OCI-LY7 (cell line): ENCODE measurements at regions not wholly inside any gene's neighbourhood (a gene's known extent, or its start where the extent isn't known, plus 50 kb on each side); places are given as distances from the start of the nearest gene placed in this dataset.

Experiments used
- BruUV-seq: library from RNA; stranded (reverse); fragments of 400-500 nt; replicated peaks from 2 replicates; lab custom pipeline; 2021; lab: Mats Ljungman, UMichigan
- CTCF ChIA-PET: fragments of 300-600 bp; sonication (Branson Sonifier 250); formaldehyde crosslinking; loops from one replicate; lab custom pipeline; 2022; ENCODE audit warnings: antibody characterized with exemption; ENCODE audit not compliant: unreplicated experiment; lab: Charles Lee
- POLR2A ChIA-PET: fragments of 300-600 bp; sonication (Branson Sonifier 250); formaldehyde crosslinking; loops from one replicate; lab custom pipeline; 2022; ENCODE audit warnings: antibody characterized with exemption; lab: Charles Lee
- DNase-seq: peaks from one replicate; pipeline ENCODE4 v3.0.0-alpha.2; 2015; ENCODE audit warnings: low spot score
- H2AFZ ChIP-seq: fragments of 200-600 bp; sonication (generic), shearing (Covaris generic); 2 replicates; pipeline ENCODE4 v1.6.1; 2014; ENCODE audit warnings: mild to moderate bottlenecking, antibody characterized with exemption, low read length, moderate library complexity
- H3K27ac ChIP-seq: fragments of 200-600 bp; sonication (generic); 2 replicates; pipeline ENCODE4 v1.5.1; 2014; ENCODE audit warnings: mixed run types, low read depth, mild to moderate bottlenecking, moderate library complexity, low read length, inconsistent platforms; ENCODE audit not compliant: poor library complexity, severe bottlenecking
- H3K36me3 ChIP-seq: fragments of 200-600 bp; sonication (generic); 2 replicates; pipeline ENCODE4 v1.6.1; 2014; ENCODE audit warnings: mild to moderate bottlenecking, antibody characterized with exemption, low read length, moderate library complexity, mixed read lengths; ENCODE audit not compliant: insufficient read depth
- H3K4me1 ChIP-seq: fragments of 200-600 bp; sonication (generic); 2 replicates; pipeline ENCODE4 v1.5.1; 2014; ENCODE audit warnings: mild to moderate bottlenecking, low read length; ENCODE audit not compliant: insufficient read depth, poor library complexity, severe bottlenecking
- H3K4me2 ChIP-seq: fragments of 200-600 bp; sonication (generic); 2 replicates; pipeline ENCODE4 v1.6.1; 2014; ENCODE audit warnings: mild to moderate bottlenecking, low read length
- H3K4me3 ChIP-seq: fragments of 200-600 bp; sonication (generic); 2 replicates; pipeline ENCODE4 v1.5.1; 2014; ENCODE audit warnings: mild to moderate bottlenecking, low read depth, low read length; ENCODE audit not compliant: poor library complexity, severe bottlenecking
- H3K79me2 ChIP-seq: fragments of 200-600 bp; sonication (generic); 2 replicates; pipeline ENCODE4 v1.6.1; 2016; ENCODE audit warnings: low read depth, mild to moderate bottlenecking, low read length, moderate library complexity, mixed read lengths; ENCODE audit not compliant: insufficient read depth
- H3K9me2 ChIP-seq: fragments of 200-600 bp; sonication (generic); 2 replicates; pipeline ENCODE4 v1.6.1; 2016; ENCODE audit warnings: mild to moderate bottlenecking, low read length, mixed read lengths; ENCODE audit not compliant: insufficient read depth
- H3K9me3 ChIP-seq: fragments of 200-600 bp; sonication (generic); 2 replicates; pipeline ENCODE4 v1.6.1; 2014; ENCODE audit warnings: mild to moderate bottlenecking, mixed run types, low read length, mixed read lengths
- H4K20me1 ChIP-seq: fragments of 200-600 bp; sonication (generic); 2 replicates; pipeline ENCODE4 v1.6.1; 2014; ENCODE audit warnings: mild to moderate bottlenecking, antibody characterized with exemption, low read length, moderate library complexity, mixed read lengths; ENCODE audit not compliant: insufficient read depth
- EZH2phosphoT487 ChIP-seq: fragments of 200-600 bp; sonication (generic); IDR thresholded peaks from 2 replicates; pipeline ENCODE4 v1.6.1; 2018; ENCODE audit warnings: low read depth, borderline replicate concordance, mild to moderate bottlenecking, mixed run types, antibody characterized with exemption, low read length, moderate library complexity, mixed read lengths
- intact Hi-C: fragments of 100-400 bp; cut with micrococcal nuclease; formaldehyde crosslinking; loops from one replicate; pipeline ENCODE4 v1.10.0; 2022; ENCODE audit not compliant: unreplicated experiment
- TF ChIP-seq, protein P1 (sequence below): fragments of 200-600 bp; sonication (generic); conservative IDR thresholded peaks from 2 replicates; pipeline ENCODE4 v1.5.1; 2014; ENCODE audit warnings: mild to moderate bottlenecking, antibody characterized with exemption, low read length, moderate library complexity, mixed read lengths

DNA sequence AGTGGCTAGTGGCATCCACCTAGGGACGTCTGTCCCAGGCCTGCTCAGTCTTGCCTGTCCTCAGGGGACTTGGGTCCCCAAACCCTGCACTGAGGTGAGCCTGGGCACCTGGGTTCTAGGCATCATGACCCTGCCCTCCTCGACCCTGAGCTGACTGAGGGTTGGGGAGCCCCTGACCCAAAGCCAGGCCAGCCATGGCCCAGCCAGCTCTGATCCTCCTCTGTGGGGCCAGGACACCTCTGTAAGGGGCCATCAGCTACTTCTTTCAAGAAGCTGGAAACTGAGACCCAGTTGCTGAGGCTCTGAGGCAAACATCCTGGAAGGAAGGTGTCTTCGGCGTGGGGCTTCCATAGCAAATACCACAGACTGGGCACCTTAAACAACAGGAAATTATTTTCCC is 329.3 kb downstream of the QKI start:
- no peak overlapping the region for H3K4me2 ChIP-seq
- H3K27ac ChIP-seq: no peak overlapping the region
- no TSS peak for BruUV-seq
- no peaks in the 10 kb centered on the region for H3K79me2 ChIP-seq
- no peaks in the 10 kb centered on the region for H3K9me3 ChIP-seq
- DNase-seq: no peak
- ChIA-PET CTCF (no interaction called here), POLR2A (interaction anchor here (0.6 kb wide), 1 partner anchor 442 kb away, joined by 3 read pairs; no protein-coding TSS in a partner anchor)
- TF ChIP-seq, protein P1, sequence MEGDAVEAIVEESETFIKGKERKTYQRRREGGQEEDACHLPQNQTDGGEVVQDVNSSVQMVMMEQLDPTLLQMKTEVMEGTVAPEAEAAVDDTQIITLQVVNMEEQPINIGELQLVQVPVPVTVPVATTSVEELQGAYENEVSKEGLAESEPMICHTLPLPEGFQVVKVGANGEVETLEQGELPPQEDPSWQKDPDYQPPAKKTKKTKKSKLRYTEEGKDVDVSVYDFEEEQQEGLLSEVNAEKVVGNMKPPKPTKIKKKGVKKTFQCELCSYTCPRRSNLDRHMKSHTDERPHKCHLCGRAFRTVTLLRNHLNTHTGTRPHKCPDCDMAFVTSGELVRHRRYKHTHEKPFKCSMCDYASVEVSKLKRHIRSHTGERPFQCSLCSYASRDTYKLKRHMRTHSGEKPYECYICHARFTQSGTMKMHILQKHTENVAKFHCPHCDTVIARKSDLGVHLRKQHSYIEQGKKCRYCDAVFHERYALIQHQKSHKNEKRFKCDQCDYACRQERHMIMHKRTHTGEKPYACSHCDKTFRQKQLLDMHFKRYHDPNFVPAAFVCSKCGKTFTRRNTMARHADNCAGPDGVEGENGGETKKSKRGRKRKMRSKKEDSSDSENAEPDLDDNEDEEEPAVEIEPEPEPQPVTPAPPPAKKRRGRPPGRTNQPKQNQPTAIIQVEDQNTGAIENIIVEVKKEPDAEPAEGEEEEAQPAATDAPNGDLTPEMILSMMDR: no peak
- no peak for TF ChIP-seq EZH2phosphoT487
- H3K9me2 ChIP-seq: no peaks in the 10 kb centered on the region
- no peak overlapping the region for H3K4me3 ChIP-seq
- intact Hi-C loops: no loop called here
- H2AFZ ChIP-seq: no peak overlapping the region
- no peaks in the 10 kb centered on the region for H4K20me1 ChIP-seq
- no peaks in the 10 kb centered on the region for H3K36me3 ChIP-seq
- H3K4me1 ChIP-seq: peaks cover 6% of the 10 kb centered on the region

DNA sequence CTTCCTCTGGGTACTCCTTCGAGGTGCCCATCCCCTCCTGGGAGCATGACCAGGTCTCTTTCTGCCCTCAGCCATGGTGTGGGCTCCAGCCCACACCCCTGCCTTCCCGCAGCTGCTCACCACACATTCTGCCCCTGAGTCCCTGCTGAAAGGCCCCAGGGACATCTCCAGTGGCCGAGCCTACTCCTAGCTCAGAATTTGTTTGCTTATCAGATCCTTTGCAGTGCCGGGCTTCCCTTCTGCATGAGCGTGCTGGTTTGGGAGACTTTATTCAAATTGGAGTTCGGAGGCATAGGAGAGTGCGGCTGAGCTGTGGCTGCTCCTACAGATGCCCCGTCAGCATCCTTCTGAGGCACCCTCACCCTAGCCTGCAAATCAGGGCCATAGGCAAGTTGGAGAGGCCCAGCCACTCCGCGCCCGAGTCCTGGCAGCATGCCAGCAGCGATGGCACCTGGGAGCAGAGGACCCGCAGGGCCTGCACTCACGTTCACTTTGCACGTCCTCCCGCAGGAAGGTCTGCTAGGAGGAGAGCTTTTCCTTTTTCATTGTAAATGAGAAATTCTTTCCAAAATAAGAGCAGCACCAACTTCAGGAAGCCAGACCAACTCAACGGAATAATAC is 327.3 kb downstream of the QKI start:
- H3K4me2 ChIP-seq: no peak overlapping the region

More for the DNA sequence above, 327.3 kb downstream of the QKI start:
- DNase-seq: no peak
- Histone ChIP-seq H3K4me1 (peaks cover 14% of the 10 kb centered on the region), H3K9me2 (no peaks in the 10 kb centered on the region), H4K20me1 (no peaks in the 10 kb centered on the region), H3K9me3 (no peaks in the 10 kb centered on the region), H2AFZ (no peak overlapping the region), H3K79me2 (no peaks in the 10 kb centered on the region), H3K27ac (no peak overlapping the region), H3K36me3 (no peaks in the 10 kb centered on the region), H3K4me3 (no peak overlapping the region)
- no TSS peak for BruUV-seq
- TF ChIP-seq, protein P1: no peak
- TF ChIP-seq EZH2phosphoT487: no peak
- ChIA-PET CTCF (interaction anchor here (0.6 kb wide), 1 partner anchor 22 kb away, joined by 3 read pairs; no protein-coding TSS in a partner anchor), POLR2A (interaction anchor here (0.7 to 1.4 kb wide), 4 partner anchors 9 to 336 kb away, joined by 3 to 6 read pairs (median 4); no protein-coding TSS in a partner anchor)
- intact Hi-C loops: no loop called here
